H9 (cell line): ENCODE measurements at regions not wholly inside any gene's neighbourhood (a gene's known extent, or its start where the extent isn't known, plus 50 kb on each side); places are given as distances from the start of the nearest gene placed in this dataset.

Source experiments
- DNase-seq: peaks from one replicate; pipeline ENCODE4 v3.0.0-alpha.2; 2017
- H2AFZ ChIP-seq: one replicate; pipeline ENCODE4 v1.6.1; 2013; ENCODE audit warnings: mild to moderate bottlenecking, low read length, control low read depth, moderate library complexity
- H2AK5ac ChIP-seq: 2 replicates; pipeline ENCODE4 v1.6.1; 2013; ENCODE audit warnings: low read length, control low read depth, mixed read lengths; ENCODE audit not compliant: insufficient read length
- H2BK120ac ChIP-seq: one replicate; pipeline ENCODE4 v1.6.1; 2013; ENCODE audit warnings: low read depth, mild to moderate bottlenecking, low read length, control low read depth, inconsistent platforms; ENCODE audit not compliant: poor library complexity, severe bottlenecking
- H2BK12ac ChIP-seq: 2 replicates; pipeline ENCODE4 v1.6.1; 2013; ENCODE audit warnings: low read length, control low read depth, mixed read lengths, low read depth; ENCODE audit not compliant: insufficient read length
- H2BK15ac ChIP-seq: 2 replicates; pipeline ENCODE4 v1.6.1; 2013; ENCODE audit warnings: low read depth, low read length, control low read depth
- H2BK20ac ChIP-seq: one replicate; pipeline ENCODE4 v1.6.1; 2013; ENCODE audit warnings: low read depth, mild to moderate bottlenecking, low read length, control low read depth, inconsistent platforms; ENCODE audit not compliant: poor library complexity, severe bottlenecking
- H2BK5ac ChIP-seq: 2 replicates; pipeline ENCODE4 v1.6.1; 2013; ENCODE audit warnings: low read length, control low read depth, mixed read lengths; ENCODE audit not compliant: insufficient read length
- H3K14ac ChIP-seq: 2 replicates; pipeline ENCODE4 v1.6.1; 2013; ENCODE audit warnings: low read length, control low read depth; ENCODE audit not compliant: insufficient read depth
- H3K18ac ChIP-seq: 2 replicates; pipeline ENCODE4 v1.6.1; 2013; ENCODE audit warnings: low read depth, mild to moderate bottlenecking, mixed read lengths, low read length, control low read depth; ENCODE audit not compliant: insufficient read length
- H3K23ac ChIP-seq: 2 replicates; pipeline ENCODE4 v1.6.1; 2013; ENCODE audit warnings: low read length, control low read depth, mixed read lengths, low read depth; ENCODE audit not compliant: insufficient read length
- H3K23me2 ChIP-seq: 2 replicates; pipeline ENCODE4 v1.6.1; 2013; ENCODE audit warnings: low read depth, mild to moderate bottlenecking, mixed read lengths, low read length, control low read depth; ENCODE audit not compliant: insufficient read length, poor library complexity, severe bottlenecking
- H3K27ac ChIP-seq: 2 replicates; pipeline ENCODE4 v1.5.1; 2013; ENCODE audit warnings: low read length, control low read depth, mixed read lengths, low read depth; ENCODE audit not compliant: insufficient read length
- H3K27me3 ChIP-seq: 2 replicates; pipeline ENCODE4 v1.6.1; 2013; ENCODE audit warnings: low read length, control low read depth, inconsistent platforms; ENCODE audit not compliant: insufficient read depth
- H3K4ac ChIP-seq: 2 replicates; pipeline ENCODE4 v1.6.1; 2013; ENCODE audit warnings: low read depth, mild to moderate bottlenecking, control low read depth, inconsistent platforms, low read length, moderate library complexity
- H3K4me1 ChIP-seq: 2 replicates; pipeline ENCODE4 v1.6.1; 2013; ENCODE audit warnings: low read length, control low read depth, inconsistent platforms; ENCODE audit not compliant: insufficient read depth
- H3K4me2 ChIP-seq: 2 replicates; pipeline ENCODE4 v1.6.1; 2013; ENCODE audit warnings: low read length, control low read depth, mixed read lengths; ENCODE audit not compliant: insufficient read length, insufficient read depth
- H3K56ac ChIP-seq: 2 replicates; pipeline ENCODE4 v1.6.1; 2013; ENCODE audit warnings: low read depth, mild to moderate bottlenecking, mixed read lengths, low read length, control low read depth; ENCODE audit not compliant: insufficient read length
- H3K79me1 ChIP-seq: 2 replicates; pipeline ENCODE4 v1.6.1; 2013; ENCODE audit warnings: low read depth, mild to moderate bottlenecking, moderate library complexity, low read length, control low read depth, inconsistent platforms; ENCODE audit not compliant: insufficient read depth, poor library complexity, severe bottlenecking
- H3K79me2 ChIP-seq: 2 replicates; pipeline ENCODE4 v1.6.1; 2013; ENCODE audit warnings: low read length, control low read depth, inconsistent platforms; ENCODE audit not compliant: insufficient read depth
- H3K9ac ChIP-seq: 2 replicates; pipeline ENCODE4 v1.6.1; 2013; ENCODE audit warnings: low read length, control low read depth, mixed read lengths; ENCODE audit not compliant: insufficient read length; ENCODE audit errors: extremely low read depth
- H3K9me3 ChIP-seq: one replicate; pipeline ENCODE4 v1.6.1; 2013; ENCODE audit warnings: low read depth, low read length, inconsistent platforms; ENCODE audit not compliant: control insufficient read depth
- H3T11ph ChIP-seq: one replicate; pipeline ENCODE4 v1.6.1; 2013; ENCODE audit warnings: mild to moderate bottlenecking, low read length, control low read depth, inconsistent platforms
- H4K20me1 ChIP-seq: one replicate; pipeline ENCODE4 v1.6.1; 2013; ENCODE audit not compliant: control insufficient read depth, insufficient read length, insufficient read depth
- H4K5ac ChIP-seq: 2 replicates; pipeline ENCODE4 v1.6.1; 2013; ENCODE audit warnings: low read depth, mild to moderate bottlenecking, mixed read lengths, low read length, control low read depth; ENCODE audit not compliant: insufficient read length
- H4K8ac ChIP-seq: replicated peaks from 2 replicates; pipeline ENCODE4 v1.6.1; 2013; ENCODE audit warnings: low read length, control low read depth, mixed read lengths, low read depth; ENCODE audit not compliant: insufficient read length
- H4K91ac ChIP-seq: 2 replicates; pipeline ENCODE4 v1.6.1; 2013; ENCODE audit warnings: low read depth, mild to moderate bottlenecking, moderate library complexity, mixed read lengths, low read length, control low read depth; ENCODE audit not compliant: insufficient read length
- H3K27ac Mint-ChIP-seq, 3 experiments: 2 replicates in 2 of 3; 3 replicates in 1 of 3; pipeline ENCODE4 v1.8.0; 2020 to 2021; ENCODE audit warnings: mixed read lengths in 3 of 3, mild to moderate bottlenecking in 1 of 3, moderate library complexity in 1 of 3
- H3K27me3 Mint-ChIP-seq: 2 replicates; pipeline ENCODE4 v1.8.0; 2021; ENCODE audit warnings: low read depth, mild to moderate bottlenecking, moderate library complexity, mixed read lengths
- H3K36me3 Mint-ChIP-seq, 3 experiments: 2 replicates in 2 of 3; 3 replicates in 1 of 3; pipeline ENCODE4 v1.8.0; 2020 to 2021; ENCODE audit warnings: low read depth in 3 of 3, mixed read lengths in 3 of 3; ENCODE audit not compliant: insufficient read depth in 1 of 3
- H3K4me1 Mint-ChIP-seq, 2 experiments: 2 replicates each; pipeline ENCODE4 v1.8.0; 2020; ENCODE audit warnings: mixed read lengths in 2 of 2
- H3K4me3 Mint-ChIP-seq, 2 experiments: 2 replicates in 1 of 2; 3 replicates in 1 of 2; pipeline ENCODE4 v1.8.0; 2020 to 2021; ENCODE audit warnings: mild to moderate bottlenecking in 2 of 2, mixed read lengths in 2 of 2, moderate library complexity in 1 of 2
- H3K9me3 Mint-ChIP-seq, 2 experiments: 2 replicates in 1 of 2; 3 replicates in 1 of 2; pipeline ENCODE4 v1.8.0; 2020; ENCODE audit warnings: mild to moderate bottlenecking in 2 of 2, mixed read lengths in 2 of 2, moderate library complexity in 1 of 2
- WGBS: extraction: QIAGEN DNeasy Blood & Tissue Kit; methylation state at CpG from one replicate; pipeline ENCODE4 v1.1.7; 2013; ENCODE audit warnings: missing lambda C conversion rate, low lambda C conversion rate, mixed read lengths; ENCODE audit not compliant: insufficient read length; ENCODE audit errors: extremely low coverage; 5-methylcytosine and 5-hydroxymethylcytosine counted together
- TF ChIP-seq, protein P1 (sequence below): fragments of 200-600 bp; sonication (generic); conservative IDR thresholded peaks from 3 replicates; pipeline ENCODE4 v1.8.0; 2021; ENCODE audit warnings: antibody characterized with exemption, mild to moderate bottlenecking

- Histone ChIP-seq H2AFZ (no peak overlapping the region), H3K4ac (no peak overlapping the region), H3K9me3 (no peaks in the 10 kb centered on the region), H2BK120ac (no peak overlapping the region), H3K18ac (no peak overlapping the region), H3K14ac (no peak overlapping the region), H3T11ph (no peak overlapping the region), H3K9ac (no peak overlapping the region), H2BK15ac (no peak overlapping the region), H2AK5ac (no peak overlapping the region), H3K23me2 (no peaks in the 10 kb centered on the region), H4K5ac (no peak overlapping the region), H2BK5ac (no peak overlapping the region), H4K8ac (no peak overlapping the region), H4K91ac (no peak overlapping the region), H3K27ac (no peak overlapping the region), H2BK20ac (no peak overlapping the region), H3K79me2 (no peaks in the 10 kb centered on the region), H3K56ac (no peak overlapping the region), H3K27me3 (peaks cover 3% of the 10 kb centered on the region), H3K23ac (no peak overlapping the region), H4K20me1 (no peaks in the 10 kb centered on the region), H3K4me1 (peaks cover 1% of the 10 kb centered on the region), H3K4me2 (no peak overlapping the region), H2BK12ac (no peak overlapping the region), H3K79me1 (no peaks in the 10 kb centered on the region)
- Mint-ChIP-seq H3K27ac (no peak overlapping the region), H3K36me3 (no peaks in the 10 kb centered on the region; a peak in 3 of 7 replicates), H3K4me1 (peaks cover 16 to 28% of the 10 kb centered on the region in 2 experiments), H3K27me3 (peaks cover 4% of the 10 kb centered on the region), H3K9me3 (no peaks in the 10 kb centered on the region), H3K4me3 (no peak overlapping the region)
- DNase-seq = no peak
- WGBS = no CpG with 5 or more reads among the region's 2 CpGs
- TF ChIP-seq, protein P1, sequence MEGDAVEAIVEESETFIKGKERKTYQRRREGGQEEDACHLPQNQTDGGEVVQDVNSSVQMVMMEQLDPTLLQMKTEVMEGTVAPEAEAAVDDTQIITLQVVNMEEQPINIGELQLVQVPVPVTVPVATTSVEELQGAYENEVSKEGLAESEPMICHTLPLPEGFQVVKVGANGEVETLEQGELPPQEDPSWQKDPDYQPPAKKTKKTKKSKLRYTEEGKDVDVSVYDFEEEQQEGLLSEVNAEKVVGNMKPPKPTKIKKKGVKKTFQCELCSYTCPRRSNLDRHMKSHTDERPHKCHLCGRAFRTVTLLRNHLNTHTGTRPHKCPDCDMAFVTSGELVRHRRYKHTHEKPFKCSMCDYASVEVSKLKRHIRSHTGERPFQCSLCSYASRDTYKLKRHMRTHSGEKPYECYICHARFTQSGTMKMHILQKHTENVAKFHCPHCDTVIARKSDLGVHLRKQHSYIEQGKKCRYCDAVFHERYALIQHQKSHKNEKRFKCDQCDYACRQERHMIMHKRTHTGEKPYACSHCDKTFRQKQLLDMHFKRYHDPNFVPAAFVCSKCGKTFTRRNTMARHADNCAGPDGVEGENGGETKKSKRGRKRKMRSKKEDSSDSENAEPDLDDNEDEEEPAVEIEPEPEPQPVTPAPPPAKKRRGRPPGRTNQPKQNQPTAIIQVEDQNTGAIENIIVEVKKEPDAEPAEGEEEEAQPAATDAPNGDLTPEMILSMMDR = no peak
Observed at GRCh38 chr14:38047195-38047902, 160.4 kb upstream of the SSTR1 start.
